DND-41 (cell line): ENCODE measurements at regions not wholly inside any gene's neighbourhood (a gene's known extent, or its start where the extent isn't known, plus 50 kb on each side); places are given as distances from the start of the nearest gene placed in this dataset.

Experiments
- ATAC-seq: fragments of 200-7000 bp; cut with Tn5 transposase; 3 replicates; pipeline ENCODE4 v1.9.1; 2021; ENCODE audit warnings: low read depth; ENCODE audit not compliant: insufficient read depth
- DNase-seq: peaks from one replicate; pipeline ENCODE4 v3.0.0-alpha.2; 2020
- H2AFZ ChIP-seq: 2 replicates; pipeline ENCODE4 v1.6.0; 2012; ENCODE audit warnings: low read depth, low read length
- H3K27ac ChIP-seq: 2 replicates; pipeline ENCODE4 v1.5.1; 2012; ENCODE audit warnings: low read length, inconsistent platforms
- H3K27me3 ChIP-seq: fragments of 200-600 bp; sonication (generic); 2 replicates; pipeline ENCODE4 v1.6.0; 2012; ENCODE audit warnings: low read length, mild to moderate bottlenecking, inconsistent platforms; ENCODE audit not compliant: insufficient read depth, poor library complexity
- H3K36me3 ChIP-seq: 2 replicates; pipeline ENCODE4 v1.5.1; 2012; ENCODE audit warnings: low read length, inconsistent platforms; ENCODE audit not compliant: insufficient read depth
- H3K4me1 ChIP-seq: 2 replicates; pipeline ENCODE4 v1.5.1; 2012; ENCODE audit warnings: mild to moderate bottlenecking, low read length; ENCODE audit not compliant: insufficient read depth
- H3K4me2 ChIP-seq: 2 replicates; pipeline ENCODE4 v1.6.0; 2012; ENCODE audit warnings: mild to moderate bottlenecking, moderate library complexity, low read length, inconsistent platforms; ENCODE audit not compliant: insufficient read depth
- H3K4me3 ChIP-seq, 2 experiments: fragments of 200-600 bp in 1 of 2; shearing (Covaris generic) in 1 of 2; 2 replicates each; pipeline ENCODE4 v1.5.1; 2012 to 2016; ENCODE audit warnings: inconsistent platforms in 2 of 2, low read length in 2 of 2, mild to moderate bottlenecking in 2 of 2, low read depth in 1 of 2, moderate library complexity in 1 of 2
- H3K79me2 ChIP-seq: 2 replicates; pipeline ENCODE4 v1.6.0; 2012; ENCODE audit warnings: low read length, inconsistent platforms; ENCODE audit not compliant: insufficient read depth
- H3K9ac ChIP-seq: 2 replicates; pipeline ENCODE4 v1.6.0; 2012; ENCODE audit warnings: low read depth, mild to moderate bottlenecking, inconsistent platforms, low read length, moderate library complexity
- H3K9me3 ChIP-seq: 2 replicates; pipeline ENCODE4 v1.5.1; 2012; ENCODE audit warnings: low read length, moderate library complexity, mild to moderate bottlenecking, inconsistent platforms; ENCODE audit not compliant: insufficient read depth, severe bottlenecking
- H4K20me1 ChIP-seq: 2 replicates; pipeline ENCODE4 v1.6.0; 2012; ENCODE audit warnings: low read length; ENCODE audit not compliant: insufficient read depth
- CTCF ChIP-seq: IDR thresholded peaks from 2 replicates; pipeline ENCODE4 v1.5.1; 2012; ENCODE audit warnings: borderline replicate concordance, low read length, moderate library complexity, mild to moderate bottlenecking; ENCODE audit not compliant: poor library complexity, severe bottlenecking; ENCODE audit errors: extremely low read depth
- EZH2 ChIP-seq: IDR thresholded peaks from 3 replicates; pipeline ENCODE4 v1.6.1; 2012; ENCODE audit warnings: borderline replicate concordance, low read depth, mild to moderate bottlenecking, moderate library complexity, low read length, inconsistent platforms; ENCODE audit not compliant: severe bottlenecking

GRCh38 chr20:2245637-2246036, 50.2 kb upstream of the TGM3 start:
- no peak for ATAC-seq
- Histone ChIP-seq H3K27ac (no peak overlapping the region), H3K4me3 (no peak overlapping the region), H3K79me2 (no peaks in the 10 kb centered on the region), H3K4me1 (no peaks in the 10 kb centered on the region), H3K9me3 (no peaks in the 10 kb centered on the region), H3K36me3 (no peaks in the 10 kb centered on the region), H2AFZ (no peak overlapping the region), H3K9ac (no peak overlapping the region), H3K4me2 (no peak overlapping the region), H3K27me3 (peaks cover 23% of the 10 kb centered on the region), H4K20me1 (no peaks in the 10 kb centered on the region; the same call in 1 of the 2 replicates)
- no peak for DNase-seq
- TF ChIP-seq CTCF: no peak
- no peak for TF ChIP-seq EZH2
